K562 (cell line): ENCODE measurements at regions not wholly inside any gene's neighbourhood (a gene's known extent, or its start where the extent isn't known, plus 50 kb on each side); places are given as distances from the start of the nearest gene placed in this dataset.

Experiments used
- ATAC-seq: fragments of 200-7000 bp; cut with Tn5 transposase; 3 replicates; pipeline ENCODE4 v1.9.1; 2020; ENCODE audit warnings: moderate library complexity
- BruUV-seq: library from RNA; stranded (reverse); fragments of 400-500 nt; replicated peaks from 2 replicates; lab custom pipeline; 2021; lab: Mats Ljungman, UMichigan
- CTCF ChIA-PET: fragments of 300-600 bp; formaldehyde crosslinking; extraction: SDS; loops from one replicate; lab custom pipeline; 2021; ENCODE audit warnings: low intra/inter-chr PET ratio; lab: Yijun Ruan, JAX
- POLR2A ChIA-PET: fragments of 300-600, 350-650 bp; sonication (Branson Sonifier 250); formaldehyde crosslinking; extraction: SDS; loops from one replicate; lab custom pipeline; 2021; ENCODE audit warnings: antibody characterized with exemption, inconsistent platforms; lab: Yijun Ruan, JAX
- DNase-seq, 4 experiments: peaks; one replicate each; pipeline versions ENCODE4 v3.0.0 to v3.0.0-alpha.2; 2011 to 2018; ENCODE audit warnings: low spot score in 3 of 4, mixed read lengths in 3 of 4; ENCODE audit errors: extremely low read depth in 1 of 4
- FAIRE-seq: peaks from 2 replicates; lab custom pipeline; 2011; peaks lifted over from hg19 to GRCh38; lab: Jason Lieb, UNC
- H2AFZ ChIP-seq: 2 replicates; pipeline ENCODE4 v1.6.0; 2011; ENCODE audit warnings: low read depth, low read length, control low read depth, inconsistent platforms
- H3K27ac ChIP-seq: fragments of 200-600 bp; 3 replicates; pipeline ENCODE4 v1.8.0; 2011; ENCODE audit warnings: low read depth, mild to moderate bottlenecking, control low read depth, inconsistent platforms, low read length, moderate library complexity, mixed read lengths; ENCODE audit errors: extremely low read depth
- H3K27me3 ChIP-seq, 2 experiments: fragments of 300-600 bp in 1 of 2; 2 replicates in 1 of 2; 3 replicates in 1 of 2; pipeline versions ENCODE4 v1.6.0 to v1.8.0; 2011; ENCODE audit warnings: inconsistent platforms in 2 of 2, low read length in 2 of 2, mild to moderate bottlenecking in 1 of 2, mixed read lengths in 1 of 2, moderate library complexity in 1 of 2; ENCODE audit not compliant: control insufficient read depth in 2 of 2, insufficient read depth in 2 of 2
- H3K36me3 ChIP-seq: fragments of 300-600 bp; 3 replicates; pipeline ENCODE4 v1.8.0; 2011; ENCODE audit warnings: mild to moderate bottlenecking, low read length, inconsistent platforms; ENCODE audit not compliant: control insufficient read depth, insufficient read depth
- H3K4me1 ChIP-seq, 2 experiments: fragments of 200-600 bp in 1 of 2; replicated peaks in 1 of 2; 2 replicates in 1 of 2; 3 replicates in 1 of 2; pipeline versions ENCODE4 v1.5.1 to v1.8.0; 2011; ENCODE audit warnings: inconsistent platforms in 2 of 2, low read length in 2 of 2, mild to moderate bottlenecking in 1 of 2, mixed read lengths in 1 of 2, moderate library complexity in 1 of 2; ENCODE audit not compliant: control insufficient read depth in 2 of 2, insufficient read depth in 2 of 2
- H3K4me2 ChIP-seq: 2 replicates; pipeline ENCODE4 v1.6.1; 2011; ENCODE audit warnings: low read length, control low read depth, inconsistent platforms, mixed read lengths; ENCODE audit not compliant: insufficient read depth
- H3K4me3 ChIP-seq: fragments of 200-600 bp; sonication (generic), shearing (Covaris generic); 2 replicates; pipeline ENCODE4 v1.5.1; 2016; ENCODE audit warnings: control low read depth, inconsistent platforms
- H3K79me2 ChIP-seq: fragments of 200-600 bp; 3 replicates; pipeline ENCODE4 v1.8.0; 2011; ENCODE audit warnings: low read length, inconsistent platforms; ENCODE audit not compliant: control insufficient read depth, insufficient read depth
- H3K9ac ChIP-seq, 2 experiments: 2 replicates each; pipeline versions ENCODE4 v1.6.0 to v1.6.1; 2011; ENCODE audit warnings: low read depth in 2 of 2, low read length in 2 of 2, control low read depth in 1 of 2, inconsistent platforms in 1 of 2, mild to moderate bottlenecking in 1 of 2, mixed read lengths in 1 of 2; ENCODE audit not compliant: insufficient read depth in 1 of 2
- H3K9me1 ChIP-seq: one replicate; pipeline ENCODE4 v1.6.0; 2011; ENCODE audit warnings: inconsistent platforms, mild to moderate bottlenecking, low read length, moderate library complexity; ENCODE audit not compliant: control insufficient read depth, insufficient read depth
- H3K9me3 ChIP-seq: replicated peaks from 2 replicates; pipeline ENCODE4 v1.5.1; 2011; ENCODE audit warnings: low read depth, low read length, inconsistent platforms; ENCODE audit not compliant: control insufficient read depth, insufficient read depth
- H4K20me1 ChIP-seq: replicated peaks from 2 replicates; pipeline ENCODE4 v1.6.1; 2011; ENCODE audit warnings: low read length, inconsistent platforms, mixed read lengths; ENCODE audit not compliant: control insufficient read depth, insufficient read depth
- MTA2 ChIP-seq: fragments of 450-650 bp; IDR thresholded peaks from 2 replicates; pipeline ENCODE4 v1.6.1; 2016; ENCODE audit warnings: low read depth
- POLR2A ChIP-seq: fragments of 450-650 bp; conservative IDR thresholded peaks from 2 replicates; pipeline ENCODE4 v1.6.1; 2016
- SREBF1 ChIP-seq: fragments of 150-350 bp; IDR thresholded peaks from 2 replicates; pipeline ENCODE4 v1.6.1; 2014; ENCODE audit warnings: antibody characterized with exemption, low read depth, low read length, borderline replicate concordance
- THRB ChIP-seq: fragments of 450-650 bp; formaldehyde crosslinking; conservative IDR thresholded peaks from 2 replicates; pipeline ENCODE4 v1.4.0; 2022; ENCODE audit warnings: mild to moderate bottlenecking, missing genetic modification characterization
- ZBTB12 ChIP-seq: fragments of 250-450 bp; sonication (Bioruptor Pico); IDR thresholded peaks from 2 replicates; pipeline ENCODE4 v1.4.0; 2020
- ZEB2 ChIP-seq: fragments of 450-650 bp; IDR thresholded peaks from 2 replicates; pipeline ENCODE4 v1.6.1; 2016
- WGBS: fragments of 100-300 bp; shearing (Covaris generic); methylation state at CpG from one replicate; pipeline ENCODE4 v1.1.6; 2016; ENCODE audit warnings: low coverage, mixed read lengths; ENCODE audit not compliant: insufficient coverage; ENCODE audit errors: missing lambda C conversion rate; 5-methylcytosine and 5-hydroxymethylcytosine counted together
- in situ Hi-C: fragments of 300-500 bp; cut with MboI; formaldehyde crosslinking; loops from 4 replicates; pipeline ENCODE4 v1.15.0; 2018; ENCODE audit warnings: inconsistent platforms, mixed read lengths
- intact Hi-C: fragments of 100-400 bp; cut with micrococcal nuclease; formaldehyde crosslinking; loops from 2 replicates; pipeline ENCODE4 v1.14.2; 2022

GRCh38 chr10:57986422-57986821 lies 281.3 kb downstream of the IPMK start (continued):
- no peak for TF ChIP-seq MTA2
- no peak for TF ChIP-seq SREBF1
- TF ChIP-seq ZBTB12: no peak

- no peaks in the 10 kb centered on the region for H3K79me2 ChIP-seq
- WGBS: 0% methylated on average over 3 of the region's 3 CpGs
- ATAC-seq (no peak), FAIRE-seq (no peak), DNase-seq (no peak)
- no peak overlapping the region for H3K27ac ChIP-seq
- no peaks in the 10 kb centered on the region for H3K36me3 ChIP-seq
- intact Hi-C loops (no loop called here), in situ Hi-C loops (no loop called here)
- ChIA-PET POLR2A (no interaction called here), CTCF (no interaction called here)
- no TSS peak for BruUV-seq
- H4K20me1 ChIP-seq: no peaks in the 10 kb centered on the region
- no peak overlapping the region for H2AFZ ChIP-seq
- H3K4me3 ChIP-seq: no peak overlapping the region
- H3K27me3 ChIP-seq: no peaks in the 10 kb centered on the region
- H3K9me3 ChIP-seq: no peaks in the 10 kb centered on the region
- no peak overlapping the region for H3K9ac ChIP-seq
- TF ChIP-seq POLR2A: no peak
- no peak for TF ChIP-seq THRB
- no peak for TF ChIP-seq ZEB2
- H3K4me2 ChIP-seq: no peak overlapping the region
- no peaks in the 10 kb centered on the region for H3K9me1 ChIP-seq
- no peaks in the 10 kb centered on the region for H3K4me1 ChIP-seq
These were observed 284.4 kb downstream of the IPMK start for GRCh38 chr10:57983281-57983791.
